Colonic mucosa (tissue), 4 donors: ENCODE measurements at regions not wholly inside any gene's neighbourhood (a gene's known extent, or its start where the extent isn't known, plus 50 kb on each side); places are given as distances from the start of the nearest gene placed in this dataset.

Experiments used
- DNase-seq: peaks from one replicate; pipeline ENCODE4 v3.0.0-alpha.2; 2020
- H3K27ac ChIP-seq: fragments of 200-600 bp; one replicate; pipeline ENCODE4 v1.8.0; 2021
- H3K27me3 ChIP-seq: fragments of 200-600 bp; one replicate; pipeline ENCODE4 v1.8.0; 2021
- H3K36me3 ChIP-seq: fragments of 200-600 bp; one replicate; pipeline ENCODE4 v1.8.0; 2021
- H3K4me1 ChIP-seq: fragments of 200-600 bp; one replicate; pipeline ENCODE4 v1.8.0; 2021; ENCODE audit warnings: mild to moderate bottlenecking
- H3K4me3 ChIP-seq: fragments of 200-600 bp; one replicate; pipeline ENCODE4 v1.8.0; 2021
- H3K9ac ChIP-seq, 2 donors: one replicate each; pipeline ENCODE4 v1.7.0; 2013; ENCODE audit warnings: control low read depth in 2 of 2, low read depth in 2 of 2, low read length in 2 of 2
- H3K9me3 ChIP-seq: fragments of 200-600 bp; one replicate; pipeline ENCODE4 v1.8.0; 2021
- intact Hi-C: fragments of 100-400 bp; cut with DNase I; formaldehyde crosslinking; loops from one replicate; pipeline ENCODE4 v1.14.1; 2022
- TF ChIP-seq, protein P1 (sequence below): fragments of 200-600 bp; IDR thresholded peaks from one replicate; pipeline ENCODE4 v1.8.0; 2022; ENCODE audit warnings: antibody characterized with exemption, mild to moderate bottlenecking
- donor health status: healthy.
- donor health status: DM: no; HTN: no; CAD: no.
- donor health status: DM: no; HTN: no; CAD: no.

DNA sequence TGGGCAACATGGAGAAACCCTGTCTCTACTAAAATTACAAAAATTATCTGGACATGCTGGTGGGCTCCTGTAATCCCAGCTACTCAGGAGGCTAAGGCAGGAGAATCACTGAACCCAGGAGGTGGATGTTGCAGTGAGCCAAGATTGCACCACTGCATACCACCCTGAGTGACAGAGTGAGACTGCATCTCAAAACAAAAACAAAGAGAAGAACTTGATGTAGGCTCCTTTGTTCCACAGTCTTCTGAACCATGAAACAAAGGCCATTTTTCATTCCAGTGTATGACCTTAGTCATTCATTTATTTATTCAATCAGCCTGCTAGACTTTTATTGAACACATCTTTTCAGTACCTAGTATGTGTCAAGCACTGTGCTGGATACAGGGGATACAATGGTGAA is 369.6 kb downstream of the FAT3 start:
- TF ChIP-seq, protein P1, sequence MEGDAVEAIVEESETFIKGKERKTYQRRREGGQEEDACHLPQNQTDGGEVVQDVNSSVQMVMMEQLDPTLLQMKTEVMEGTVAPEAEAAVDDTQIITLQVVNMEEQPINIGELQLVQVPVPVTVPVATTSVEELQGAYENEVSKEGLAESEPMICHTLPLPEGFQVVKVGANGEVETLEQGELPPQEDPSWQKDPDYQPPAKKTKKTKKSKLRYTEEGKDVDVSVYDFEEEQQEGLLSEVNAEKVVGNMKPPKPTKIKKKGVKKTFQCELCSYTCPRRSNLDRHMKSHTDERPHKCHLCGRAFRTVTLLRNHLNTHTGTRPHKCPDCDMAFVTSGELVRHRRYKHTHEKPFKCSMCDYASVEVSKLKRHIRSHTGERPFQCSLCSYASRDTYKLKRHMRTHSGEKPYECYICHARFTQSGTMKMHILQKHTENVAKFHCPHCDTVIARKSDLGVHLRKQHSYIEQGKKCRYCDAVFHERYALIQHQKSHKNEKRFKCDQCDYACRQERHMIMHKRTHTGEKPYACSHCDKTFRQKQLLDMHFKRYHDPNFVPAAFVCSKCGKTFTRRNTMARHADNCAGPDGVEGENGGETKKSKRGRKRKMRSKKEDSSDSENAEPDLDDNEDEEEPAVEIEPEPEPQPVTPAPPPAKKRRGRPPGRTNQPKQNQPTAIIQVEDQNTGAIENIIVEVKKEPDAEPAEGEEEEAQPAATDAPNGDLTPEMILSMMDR: no peak
- no peak overlapping the region for H3K4me3 ChIP-seq
- no peaks in the 10 kb centered on the region for H3K9me3 ChIP-seq
- no peak overlapping the region for H3K27ac ChIP-seq
- intact Hi-C loops: no loop called here
- no peaks in the 10 kb centered on the region for H3K4me1 ChIP-seq
- H3K9ac ChIP-seq: no peak overlapping the region
- no peaks in the 10 kb centered on the region for H3K36me3 ChIP-seq
- H3K27me3 ChIP-seq: no peaks in the 10 kb centered on the region
- no peak for DNase-seq

DNA sequence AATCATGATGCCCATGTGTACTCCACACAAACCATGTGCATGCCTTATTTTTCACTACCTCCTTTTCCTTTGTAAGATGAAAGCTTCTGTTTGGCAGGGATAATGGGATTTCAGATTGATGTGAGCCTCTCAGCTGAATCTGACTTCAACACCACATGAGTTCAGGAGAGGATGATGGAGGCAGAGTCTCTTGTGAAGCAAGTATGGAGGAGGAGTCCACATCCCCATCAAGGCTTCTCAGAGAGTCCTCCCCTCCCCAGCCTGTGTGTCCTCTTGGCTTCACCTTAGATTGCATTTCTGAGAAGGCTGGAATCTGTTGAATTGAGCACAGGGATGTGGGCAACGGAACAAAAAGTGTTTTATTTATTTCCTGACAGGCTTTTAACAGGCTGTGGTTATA is 370.4 kb downstream of the FAT3 start:
- no peaks in the 10 kb centered on the region for H3K4me1 ChIP-seq
- intact Hi-C loops: no loop called here
- H3K9me3 ChIP-seq: no peaks in the 10 kb centered on the region
- H3K27ac ChIP-seq: no peak overlapping the region
- H3K9ac ChIP-seq: no peak overlapping the region
- H3K36me3 ChIP-seq: no peaks in the 10 kb centered on the region
- H3K4me3 ChIP-seq: no peak overlapping the region
- no peaks in the 10 kb centered on the region for H3K27me3 ChIP-seq
- TF ChIP-seq, protein P1: no peak
- no peak for DNase-seq

DNA sequence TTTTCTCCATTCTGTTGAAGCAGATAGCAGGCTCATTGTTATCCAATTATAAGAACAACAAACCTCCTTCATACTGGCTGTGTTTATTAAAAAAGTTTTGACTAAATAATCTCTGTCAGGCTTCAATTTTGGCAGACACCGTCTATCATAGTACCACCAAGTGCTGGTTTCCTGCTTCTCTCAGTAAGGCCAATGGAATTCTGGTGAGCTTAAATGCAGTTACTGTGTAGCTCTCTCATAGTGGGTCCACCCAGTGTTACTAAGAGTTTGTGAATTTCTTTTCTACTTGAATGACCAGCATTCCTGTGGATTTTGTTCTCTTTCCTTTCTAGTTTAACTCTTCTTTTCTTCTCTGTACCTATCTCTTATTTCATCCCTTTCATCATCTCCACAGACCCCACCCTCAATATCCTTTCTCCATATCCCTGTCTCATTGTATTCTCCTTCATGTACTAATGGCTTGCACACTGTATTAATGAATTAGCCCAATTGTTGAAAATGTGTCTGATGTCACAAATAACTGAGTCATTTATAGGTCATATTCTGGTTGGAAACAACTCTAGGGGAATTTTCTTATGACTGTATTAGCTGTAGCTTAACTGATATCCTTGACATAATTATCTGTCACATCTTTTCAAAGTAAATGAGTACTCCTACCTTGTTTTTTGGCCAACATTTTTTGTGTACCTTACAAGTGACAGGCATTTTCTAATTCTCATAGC is 372.1 kb downstream of the FAT3 start:
- DNase-seq: no peak
- intact Hi-C loops: no loop called here
- TF ChIP-seq, protein P1: no peak
- H3K9me3 ChIP-seq: no peaks in the 10 kb centered on the region
- H3K27me3 ChIP-seq: no peaks in the 10 kb centered on the region
- H3K4me1 ChIP-seq: no peaks in the 10 kb centered on the region
- no peak overlapping the region for H3K27ac ChIP-seq
- H3K4me3 ChIP-seq: no peak overlapping the region
- H3K36me3 ChIP-seq: no peaks in the 10 kb centered on the region
- H3K9ac ChIP-seq: no peak overlapping the region

DNA sequence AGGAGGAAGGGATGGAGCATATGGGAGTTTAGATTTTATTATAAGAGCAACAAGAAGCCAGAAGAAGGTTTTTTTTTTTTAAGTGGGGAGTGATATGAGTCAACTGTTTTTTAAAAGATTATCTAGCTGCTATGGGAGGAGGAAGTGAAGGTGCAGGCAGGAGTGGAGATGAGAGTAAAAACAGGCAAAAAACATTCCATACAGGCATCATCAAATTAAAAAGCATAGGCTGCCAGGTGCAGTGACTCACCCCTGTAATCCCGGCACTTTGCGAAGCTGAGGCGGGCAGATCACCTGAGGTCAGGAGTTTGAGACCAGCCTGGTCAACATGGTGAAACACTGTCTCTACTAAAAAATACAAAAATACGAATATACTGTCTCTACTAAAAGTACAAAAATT is 368.4 kb upstream of the MTNR1B start:
- Histone ChIP-seq H3K27ac (no peak overlapping the region), H3K9me3 (no peaks in the 10 kb centered on the region), H3K4me3 (no peak overlapping the region), H3K9ac (no peak overlapping the region), H3K36me3 (no peaks in the 10 kb centered on the region), H3K27me3 (no peaks in the 10 kb centered on the region), H3K4me1 (no peaks in the 10 kb centered on the region)
- TF ChIP-seq, protein P1: no peak
- DNase-seq: no peak
- intact Hi-C loops: no loop called here

DNA sequence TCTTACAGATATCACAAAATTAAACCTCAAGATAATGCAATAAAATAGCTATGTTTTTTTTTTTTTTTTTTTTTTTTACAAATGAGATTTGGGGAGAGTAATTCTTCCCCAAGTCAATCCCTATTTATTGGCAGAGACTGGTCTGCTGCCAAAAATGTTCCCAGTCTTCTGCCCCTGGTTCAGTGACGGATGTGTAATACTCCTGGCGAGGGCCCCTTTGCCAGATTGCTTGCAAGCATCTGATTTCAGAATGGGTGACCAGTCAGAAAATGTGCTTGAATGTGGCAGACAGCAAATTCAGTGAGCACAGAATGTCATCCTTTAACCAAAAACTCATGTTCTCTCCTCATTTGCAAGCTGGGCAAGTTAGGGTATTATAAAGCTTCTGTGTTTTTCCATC is 363.8 kb upstream of the MTNR1B start:
- no peaks in the 10 kb centered on the region for H3K27me3 ChIP-seq
- no peaks in the 10 kb centered on the region for H3K4me1 ChIP-seq
- no peak overlapping the region for H3K27ac ChIP-seq
- intact Hi-C loops: no loop called here
- H3K9ac ChIP-seq: no peak overlapping the region
- no peaks in the 10 kb centered on the region for H3K9me3 ChIP-seq
- no peak for DNase-seq
- TF ChIP-seq, protein P1: no peak
- no peaks in the 10 kb centered on the region for H3K36me3 ChIP-seq
- no peak overlapping the region for H3K4me3 ChIP-seq
